ENCODE measurements at regions not wholly inside any gene's neighbourhood (a gene's known extent, or its start where the extent isn't known, plus 50 kb on each side); places are given as distances from the start of the nearest gene placed in this dataset.

DNA sequence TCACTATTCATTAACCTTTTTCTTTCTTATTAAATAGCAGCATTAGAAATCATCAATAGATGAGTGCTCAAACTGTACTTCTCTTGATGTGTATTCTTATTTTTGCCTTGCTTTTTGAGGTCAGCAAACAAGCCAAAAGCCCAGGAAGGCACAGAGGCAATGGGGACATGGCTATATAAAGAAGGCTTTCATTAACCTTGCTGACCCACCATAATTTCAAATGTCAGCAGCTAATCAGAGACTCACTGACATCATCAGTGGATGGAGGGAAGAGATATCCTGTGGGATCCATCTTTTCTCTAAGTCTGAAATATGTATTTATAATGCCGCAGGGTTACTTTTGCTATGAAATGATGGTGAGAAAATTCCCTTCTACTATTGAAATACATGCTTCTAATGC, 1162.8 kb upstream of the ACVR2A start:
- no peak for TF ChIP-seq CTCF (IDR thresholded peaks at IDR 0.05; ENCODE audit: control extremely low read depth, extremely low read depth, low read depth, missing control alignments)
- POLR2A ChIA-PET: no interaction called here
- DNase-seq (ENCODE audit: extremely low spot score): no peak
- CTCF ChIA-PET: interaction anchor here (1.0 kb wide), 1 partner anchor 14 kb away, joined by 3 read pairs; no protein-coding TSS in a partner anchor

DNA sequence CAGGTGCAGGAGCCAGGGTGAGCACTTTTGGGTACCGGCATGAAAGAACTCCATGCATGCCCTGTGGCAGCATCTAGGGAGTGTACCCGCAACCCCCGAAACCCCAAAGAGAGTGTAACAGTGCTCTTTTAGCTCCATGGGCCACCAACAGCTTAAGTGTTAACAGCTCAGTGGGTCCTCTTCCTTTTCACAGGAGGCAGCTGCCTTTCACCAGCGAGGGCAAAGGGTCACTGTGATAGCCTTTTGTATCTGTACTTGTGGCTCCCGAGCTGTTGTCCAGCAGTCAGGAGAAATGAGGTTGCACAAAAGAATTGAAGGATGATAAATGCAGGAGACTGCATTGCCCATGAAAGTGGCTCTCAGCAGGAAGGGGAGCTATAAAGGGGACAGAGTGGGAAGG, 1166.3 kb upstream of the ACVR2A start:
- ChIA-PET CTCF (no interaction called here), POLR2A (no interaction called here)
- no peak for TF ChIP-seq CTCF (IDR thresholded peaks at IDR 0.05; ENCODE audit: control extremely low read depth, extremely low read depth, low read depth, missing control alignments)
- no peak for DNase-seq (ENCODE audit: extremely low spot score)

GRCh38 chr2:146677280-146677679, 1167.5 kb upstream of the ACVR2A start:
- ChIA-PET POLR2A (no interaction called here), CTCF (no interaction called here)
- no peak for TF ChIP-seq CTCF (IDR thresholded peaks at IDR 0.05; ENCODE audit: control extremely low read depth, extremely low read depth, low read depth, missing control alignments)
- DNase-seq (ENCODE audit: extremely low spot score): no peak

DNA sequence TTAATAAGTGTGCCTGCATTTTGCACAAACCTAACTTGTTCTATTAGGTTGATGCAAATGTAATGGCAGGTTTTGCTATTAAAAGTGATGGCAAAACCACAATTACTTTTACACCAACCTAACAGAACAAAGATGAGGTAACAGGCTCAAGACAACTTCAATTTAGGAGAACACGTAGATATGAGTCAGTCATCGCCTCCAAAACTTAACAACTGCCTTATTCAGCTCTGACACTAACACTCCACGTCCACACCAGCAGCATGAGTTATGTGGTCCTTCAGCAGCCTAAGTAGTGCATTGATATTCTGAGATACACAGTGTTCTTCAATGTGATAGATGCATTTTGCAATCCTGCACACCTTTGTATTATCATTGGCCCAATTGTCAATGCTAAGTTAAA, 1175.1 kb upstream of the ACVR2A start:
- no peak for TF ChIP-seq CTCF (IDR thresholded peaks at IDR 0.05; ENCODE audit: control extremely low read depth, extremely low read depth, low read depth, missing control alignments)
- no peak for DNase-seq (ENCODE audit: extremely low spot score)
- CTCF ChIA-PET: no interaction called here
- POLR2A ChIA-PET: no interaction called here

DNA sequence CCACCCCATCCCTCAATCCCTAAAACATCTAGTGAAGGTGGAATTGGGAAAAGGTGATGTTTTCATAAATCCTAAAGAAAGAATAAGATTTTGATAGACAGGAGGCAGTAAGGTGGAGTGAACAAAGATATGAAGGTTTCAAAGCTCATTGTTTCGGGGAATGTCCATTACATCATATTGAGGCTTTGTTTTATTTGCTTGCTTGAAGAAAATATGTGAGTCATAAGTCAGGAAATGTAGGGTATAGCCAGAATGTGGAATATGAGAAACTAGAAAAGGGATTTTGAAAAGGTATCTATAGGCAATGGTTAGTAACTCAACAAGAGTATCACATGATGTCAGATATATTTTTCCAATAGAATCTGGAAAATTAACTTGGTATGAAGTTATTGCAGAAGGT, 1178.5 kb upstream of the ACVR2A start:
- DNase-seq (ENCODE audit: extremely low spot score): no peak
- CTCF ChIA-PET: interaction anchor here (1.4 kb wide), 1 partner anchor 12 kb away, joined by 3 read pairs; no protein-coding TSS in a partner anchor
- POLR2A ChIA-PET: no interaction called here
- no peak for TF ChIP-seq CTCF (IDR thresholded peaks at IDR 0.05; ENCODE audit: control extremely low read depth, extremely low read depth, low read depth, missing control alignments)

DNA sequence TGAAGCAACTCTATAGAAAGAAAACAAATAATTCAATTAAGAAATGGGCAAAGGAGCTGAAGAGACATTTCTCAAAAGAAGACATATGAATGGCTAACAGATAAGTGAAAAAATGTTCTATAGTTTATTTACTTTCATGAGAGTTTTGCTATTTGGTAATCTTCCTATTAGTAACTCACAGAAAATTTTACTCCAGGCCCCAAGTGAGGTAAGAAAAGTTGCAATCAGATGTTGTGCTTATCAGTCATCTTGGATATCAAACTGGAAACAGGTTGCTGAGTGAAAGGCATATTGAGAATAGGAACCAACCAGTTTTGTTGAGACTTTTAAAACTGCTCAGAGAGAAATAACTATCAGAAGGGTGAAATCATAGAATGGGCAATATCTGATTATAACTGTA, 1179.0 kb upstream of the ACVR2A start:
- no peak for DNase-seq (ENCODE audit: extremely low spot score)
- CTCF ChIA-PET: no interaction called here

More for the DNA sequence above, 1179.0 kb upstream of the ACVR2A start:
- POLR2A ChIA-PET: no interaction called here
- TF ChIP-seq CTCF (IDR thresholded peaks at IDR 0.05; ENCODE audit: control extremely low read depth, extremely low read depth, low read depth, missing control alignments): no peak
